ENCODE measurements at regions not wholly inside any gene's neighbourhood (a gene's known extent, or its start where the extent isn't known, plus 50 kb on each side); places are given as distances from the start of the nearest gene placed in this dataset.

GRCh38 chr20:1741309-1742048, 83.9 kb upstream of the SIRPG start:
- no peak for TF ChIP-seq CTCF (IDR thresholded peaks at IDR 0.05)
- no peak for TF ChIP-seq AFF4 (CRISPR knock-in tag; IDR thresholded peaks at IDR 0.05; ENCODE audit: borderline replicate concordance)
- no peak for TF ChIP-seq ZNF423 (CRISPR knock-in tag; IDR thresholded peaks at IDR 0.05)
- no peak for TF ChIP-seq CREM (CRISPR knock-in tag; IDR thresholded peaks at IDR 0.05)
- no peak for TF ChIP-seq ZBTB43 (CRISPR knock-in tag; IDR thresholded peaks at IDR 0.05)
- TF ChIP-seq SP1 (CRISPR knock-in tag; conservative IDR thresholded peaks at IDR 0.05) = no peak
- no peak for TF ChIP-seq ETV6 (CRISPR knock-in tag; IDR thresholded peaks at IDR 0.05)
- TF ChIP-seq MAX (CRISPR knock-in tag; IDR thresholded peaks at IDR 0.05) = no peak
- TF ChIP-seq PREB (CRISPR knock-in tag; IDR thresholded peaks at IDR 0.05; ENCODE audit: borderline replicate concordance) = no peak

Measured in WTC11 (cell line).